HG02763 (cell line): ENCODE measurements at regions not wholly inside any gene's neighbourhood (a gene's known extent, or its start where the extent isn't known, plus 50 kb on each side); places are given as distances from the start of the nearest gene placed in this dataset.

ENCODE experiments used
- ATAC-seq: cut with Tn5 transposase; IDR thresholded peaks from one replicate; pipeline ENCODE4 v1.9.1; 2021; ENCODE audit warnings: mild to moderate bottlenecking, moderate library complexity; ENCODE audit not compliant: unreplicated experiment

DNA sequence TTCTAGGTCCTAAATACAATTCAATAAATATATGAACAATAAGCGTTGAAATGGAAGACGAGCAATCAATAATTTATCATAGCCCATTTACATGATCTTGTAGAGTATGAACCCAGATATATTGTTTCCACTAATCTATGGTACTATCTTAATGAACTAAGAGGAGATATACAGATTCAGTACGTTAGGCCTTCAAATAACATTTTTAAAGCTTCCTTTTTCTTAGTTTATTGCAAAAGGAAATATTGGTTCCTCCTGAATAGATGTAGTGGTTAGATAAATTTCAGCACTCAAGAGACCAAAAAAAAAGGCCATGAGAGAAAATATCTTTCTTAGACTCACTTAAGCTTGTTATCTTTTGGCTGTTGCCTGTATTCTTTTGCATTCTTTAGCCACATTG is 147.5 kb upstream of the PITX2 start:
- no peak for ATAC-seq

DNA sequence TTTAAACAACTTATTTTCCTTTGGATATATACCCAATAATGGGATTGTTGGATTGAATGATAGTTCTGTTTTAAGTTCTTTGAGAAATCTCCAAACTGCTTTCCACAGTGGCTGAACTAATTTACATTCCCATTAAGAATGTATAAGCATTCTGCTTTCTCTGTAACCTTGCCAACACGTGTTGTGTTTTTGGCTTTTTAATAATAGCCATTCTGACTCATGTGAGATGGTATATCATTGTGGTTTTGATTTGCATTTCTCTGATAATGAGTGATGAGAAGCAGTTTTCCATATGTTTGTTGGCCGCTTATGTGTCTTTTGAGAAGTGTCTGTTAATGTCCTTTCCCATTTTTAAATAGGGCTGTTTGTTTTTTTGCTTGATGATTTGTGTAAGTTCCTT is 155.6 kb upstream of the PITX2 start:
- ATAC-seq = no peak

DNA sequence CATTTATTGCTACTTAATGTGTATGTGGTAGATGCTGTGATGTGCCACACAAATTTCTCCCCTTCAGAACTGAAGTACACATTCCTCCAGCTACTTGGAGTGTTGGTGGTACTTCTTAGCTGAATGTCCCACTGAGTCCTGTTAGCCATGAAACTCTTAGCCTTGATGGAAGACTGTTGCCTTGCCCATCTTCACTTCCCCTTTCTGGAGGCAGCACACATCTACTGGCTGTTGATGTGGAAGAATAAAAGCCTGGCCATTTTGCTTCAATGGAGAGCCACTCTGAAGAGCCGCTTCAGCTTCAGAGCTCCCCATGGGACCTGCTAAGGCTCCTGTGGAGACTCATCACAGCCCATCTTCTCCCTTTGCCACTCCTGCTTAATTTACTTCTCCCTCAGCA is 157.7 kb upstream of the PITX2 start:
- no peak for ATAC-seq

DNA sequence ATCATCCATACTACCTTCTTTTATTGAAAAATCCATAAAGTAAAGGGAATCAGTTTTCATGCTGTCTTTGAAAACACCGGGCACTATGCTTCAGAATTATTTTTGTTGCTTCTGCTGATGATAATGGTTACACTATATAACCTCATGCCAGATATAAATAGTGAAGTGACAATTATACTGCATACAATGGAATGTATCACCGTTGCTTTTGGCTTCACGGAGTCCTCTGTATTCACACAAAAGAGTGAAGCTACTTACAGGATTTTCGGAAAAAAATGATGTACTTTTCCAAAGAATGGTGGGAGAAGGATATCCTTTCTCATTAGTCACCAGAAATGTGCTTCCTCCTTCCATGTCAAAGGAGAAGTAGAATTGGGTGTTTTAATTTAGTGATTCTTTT is 159.1 kb upstream of the PITX2 start:
- ATAC-seq = no peak

DNA sequence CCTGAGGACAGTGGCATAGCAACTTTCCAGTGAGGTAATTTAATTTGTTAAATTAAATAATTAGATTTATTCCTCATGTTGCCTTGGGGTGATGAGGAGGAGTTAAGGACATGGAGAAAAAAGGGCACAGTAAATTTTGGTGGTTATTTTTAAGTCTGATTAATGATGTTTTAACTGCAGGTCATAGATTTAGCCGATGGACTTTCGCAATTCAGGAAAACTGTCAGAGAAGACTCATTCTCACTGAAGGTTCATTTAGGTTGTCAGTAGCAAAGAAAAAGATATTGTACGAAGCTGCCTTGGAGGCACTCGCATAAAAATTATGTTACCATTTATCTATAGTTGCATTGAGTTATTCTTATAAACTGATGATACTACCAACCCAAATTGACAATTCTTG is 164.2 kb upstream of the PITX2 start:
- no peak for ATAC-seq

DNA sequence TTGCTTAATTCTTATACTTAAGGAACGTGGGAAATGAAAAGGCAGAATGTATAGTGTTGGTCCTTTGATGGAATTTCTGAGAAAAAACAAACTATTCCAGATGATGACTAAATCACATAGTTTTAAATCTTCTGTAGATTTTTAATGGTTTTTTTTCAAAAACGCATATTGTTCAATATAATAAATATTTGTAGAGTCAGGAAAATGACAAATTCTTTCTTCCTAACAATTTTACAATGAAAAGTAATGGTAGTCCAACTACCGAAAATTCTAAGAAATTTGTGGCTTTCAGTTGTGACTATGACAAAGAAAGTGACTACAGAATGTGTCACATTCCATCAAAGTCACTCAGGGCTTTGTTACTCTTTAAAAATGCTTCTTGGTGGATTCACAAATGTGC is 164.8 kb upstream of the PITX2 start:
- ATAC-seq = no peak

GRCh38 chr4:110788302-110788701 is 165.4 kb upstream of the PITX2 start:
- ATAC-seq = no peak

GRCh38 chr4:110792036-110792435 is 169.2 kb upstream of the PITX2 start:
- no peak for ATAC-seq

DNA sequence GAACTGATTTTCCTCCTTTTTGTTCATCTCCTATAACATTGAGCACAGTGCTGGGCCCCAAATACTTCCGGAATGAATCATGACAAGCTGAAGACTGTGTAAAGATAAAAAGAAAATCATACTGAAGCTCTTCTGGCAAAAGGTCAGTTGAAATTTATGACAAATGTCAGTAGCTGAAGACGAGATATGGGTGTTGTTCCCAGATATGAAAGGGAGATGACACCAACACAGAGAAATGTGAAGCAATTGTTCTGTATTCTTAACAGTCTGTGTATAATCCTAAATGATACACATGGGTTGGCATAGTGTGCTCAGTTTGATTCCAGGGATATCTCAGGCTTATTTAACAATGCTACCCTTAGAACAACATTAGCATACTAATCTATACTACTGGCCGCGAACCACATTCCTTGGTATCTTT is 170.5 kb upstream of the PITX2 start:
- ATAC-seq = no peak

DNA sequence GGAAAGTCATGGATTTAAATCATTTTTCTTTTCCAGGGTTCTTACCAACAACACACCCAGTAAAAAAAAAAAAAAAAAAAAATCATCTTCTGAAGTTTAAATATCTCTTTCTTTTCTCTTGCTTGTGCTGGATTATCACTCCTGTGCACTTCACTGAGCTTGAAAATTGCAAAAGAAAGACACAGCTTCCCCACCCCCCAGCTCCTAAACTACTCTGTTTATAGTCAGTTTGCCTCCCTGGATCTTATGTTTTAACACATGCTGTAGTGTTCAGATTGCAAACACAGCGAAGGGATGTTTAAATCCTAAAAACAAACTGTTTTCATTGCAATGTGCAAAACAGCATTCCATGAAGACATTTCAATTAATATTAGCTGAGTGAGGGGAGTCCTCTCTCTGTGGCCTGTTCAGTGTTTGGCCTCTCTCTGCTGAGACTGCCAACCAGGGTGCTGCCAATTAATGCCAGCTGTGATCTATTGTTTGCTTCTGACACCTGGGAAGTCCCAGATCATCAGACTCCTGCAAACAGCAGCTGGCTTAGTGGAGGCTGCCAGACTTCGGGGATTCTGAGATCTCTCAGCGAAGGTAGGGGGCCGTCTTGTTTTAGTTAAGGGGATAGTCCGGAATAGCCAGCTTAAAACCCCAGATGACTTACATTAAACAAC is 171.1 kb upstream of the PITX2 start:
- ATAC-seq = no peak

- ATAC-seq = no peak
Observed at GRCh38 chr4:110795971-110796370, 173.1 kb upstream of the PITX2 start.

GRCh38 chr4:110797486-110797885 is 174.6 kb upstream of the PITX2 start:
- ATAC-seq = no peak

DNA sequence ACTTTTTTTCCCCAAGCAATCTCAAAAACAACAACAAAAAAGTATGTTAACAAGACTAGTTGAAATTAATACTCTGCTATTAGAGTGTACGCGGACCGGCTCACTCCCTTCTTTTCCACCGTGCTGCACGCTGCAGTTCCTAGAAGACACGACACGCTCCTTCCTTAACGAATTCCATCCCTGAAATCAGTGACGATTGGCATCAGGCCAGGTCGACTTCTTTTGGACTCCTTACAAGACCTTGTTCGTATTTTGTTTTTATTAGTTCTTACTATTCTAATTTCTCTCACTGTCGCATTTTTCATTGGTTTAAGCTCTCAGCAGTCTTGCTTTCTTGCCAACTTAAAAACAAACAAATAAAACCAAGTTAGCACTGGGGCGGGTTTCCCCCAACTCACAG is 175.8 kb upstream of the PITX2 start:
- no peak for ATAC-seq

DNA sequence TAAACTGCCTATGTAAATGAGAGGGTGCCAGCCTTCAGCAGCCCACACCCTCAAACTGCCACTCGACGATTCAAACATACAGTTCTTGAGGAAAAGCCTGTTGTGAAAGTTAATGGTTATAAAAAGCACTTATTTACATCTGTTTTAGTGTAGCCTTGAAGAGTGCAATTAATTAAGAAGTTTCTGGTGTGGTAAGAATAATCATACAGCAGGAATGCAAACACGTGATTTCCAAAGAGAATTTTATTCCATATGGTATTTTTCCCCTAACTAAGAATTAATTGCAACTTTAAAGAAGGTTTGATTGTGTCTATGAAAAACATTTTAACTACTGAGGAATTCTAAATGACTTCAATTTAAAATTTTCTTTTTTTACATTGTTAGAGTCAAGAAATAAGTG is 176.3 kb upstream of the PITX2 start:
- no peak for ATAC-seq

- no peak for ATAC-seq
Observed at GRCh38 chr4:110801591-110801990, 178.7 kb upstream of the PITX2 start.

GRCh38 chr4:110808351-110808878 is 185.5 kb upstream of the PITX2 start:
- peak; percentile 81 for ATAC-seq

DNA sequence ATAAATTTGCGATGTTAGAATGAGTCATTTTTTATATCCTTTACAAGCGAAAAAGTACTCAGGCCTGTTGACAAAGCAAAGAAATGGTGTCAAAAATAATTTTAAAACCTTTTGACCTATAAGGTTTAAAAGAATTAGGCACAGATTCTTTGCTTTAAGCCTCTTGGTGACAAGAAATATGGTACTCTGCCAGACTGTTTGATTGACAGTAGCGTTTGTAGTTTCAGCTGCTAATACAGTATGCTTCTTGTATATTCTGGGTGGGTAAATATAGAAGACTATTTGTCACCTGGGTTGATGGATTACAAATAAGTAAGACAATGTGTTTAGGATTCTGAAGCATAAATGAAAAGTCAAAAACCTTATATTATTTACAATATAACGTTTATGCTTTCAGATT is 193.1 kb upstream of the PITX2 start:
- no peak for ATAC-seq

DNA sequence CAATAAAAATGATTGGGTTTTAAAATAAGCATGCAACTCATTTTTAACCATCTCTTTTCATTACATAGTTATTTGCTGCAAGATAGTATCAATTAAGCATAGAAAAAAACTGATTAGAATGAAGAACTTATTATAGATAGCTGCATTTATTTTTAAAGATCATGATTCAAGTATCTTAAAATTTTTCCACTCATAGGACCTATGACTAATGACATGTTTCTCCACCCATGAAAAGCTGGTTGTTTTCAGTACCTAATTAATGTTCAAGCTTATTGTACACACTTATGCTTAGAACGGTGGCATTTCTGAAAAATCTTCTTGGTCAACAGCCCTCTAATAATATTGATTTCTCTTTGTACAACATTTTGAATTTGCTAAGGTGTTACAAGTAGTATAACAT is 193.5 kb upstream of the PITX2 start:
- no peak for ATAC-seq

- ATAC-seq = no peak
Observed at GRCh38 chr4:110821186-110821585, 198.3 kb upstream of the PITX2 start.

DNA sequence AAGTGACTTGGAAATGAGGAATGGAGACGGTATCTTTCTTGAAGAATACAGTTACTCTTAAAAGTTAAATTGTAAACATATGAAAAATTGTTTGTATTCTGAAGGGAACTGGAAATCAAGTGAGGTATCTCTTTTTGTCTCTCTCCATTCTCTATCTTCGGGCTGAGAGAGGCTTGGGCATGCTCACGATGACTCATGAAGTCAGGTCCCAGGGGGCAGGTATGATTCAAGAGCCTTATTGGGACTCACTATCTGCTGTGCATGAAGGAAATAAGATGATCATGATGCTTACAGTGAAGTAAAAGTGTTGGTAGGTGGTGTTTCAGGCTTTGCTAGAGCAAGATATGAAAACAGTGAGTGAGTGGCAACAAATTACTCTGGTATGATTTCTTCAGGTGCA is 200.4 kb upstream of the PITX2 start:
- no peak for ATAC-seq

DNA sequence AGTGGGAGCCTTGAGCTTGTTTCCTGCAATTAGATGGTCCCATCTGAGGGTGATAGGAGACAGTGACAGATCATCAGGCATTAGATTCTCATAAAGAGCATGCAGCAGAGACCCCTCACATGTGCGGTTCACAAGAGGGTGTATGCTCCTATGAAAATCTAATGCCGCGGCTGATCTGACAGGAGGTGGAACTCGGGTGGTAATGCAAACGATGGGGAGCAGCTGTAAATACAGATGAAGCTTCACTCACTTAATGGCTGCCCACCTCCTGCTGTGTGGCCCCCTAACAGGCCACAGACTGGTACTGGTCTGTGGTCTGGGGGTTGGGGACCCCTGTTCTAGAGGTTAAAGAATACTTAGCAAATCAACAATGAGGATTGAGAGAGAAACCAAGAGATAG is 201.5 kb upstream of the PITX2 start:
- no peak for ATAC-seq

DNA sequence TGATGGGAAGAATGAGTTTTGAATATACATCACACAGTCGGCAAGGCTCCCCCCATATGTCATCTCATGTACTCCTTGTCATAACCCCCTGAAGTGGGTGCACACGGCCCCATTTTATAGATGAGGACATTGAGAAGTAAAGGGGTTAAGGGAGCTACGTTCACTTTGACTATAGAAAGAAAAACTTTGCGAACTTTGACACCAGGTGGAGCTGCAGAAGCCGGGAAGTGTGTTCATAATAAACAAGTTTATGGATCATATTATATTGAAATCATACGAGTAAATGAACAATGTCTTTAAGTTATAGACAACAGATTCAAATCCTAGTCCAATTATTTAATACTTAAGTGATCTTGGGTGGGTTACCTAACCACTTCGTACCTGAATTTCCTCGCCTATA is 203.8 kb upstream of the PITX2 start:
- ATAC-seq = no peak

DNA sequence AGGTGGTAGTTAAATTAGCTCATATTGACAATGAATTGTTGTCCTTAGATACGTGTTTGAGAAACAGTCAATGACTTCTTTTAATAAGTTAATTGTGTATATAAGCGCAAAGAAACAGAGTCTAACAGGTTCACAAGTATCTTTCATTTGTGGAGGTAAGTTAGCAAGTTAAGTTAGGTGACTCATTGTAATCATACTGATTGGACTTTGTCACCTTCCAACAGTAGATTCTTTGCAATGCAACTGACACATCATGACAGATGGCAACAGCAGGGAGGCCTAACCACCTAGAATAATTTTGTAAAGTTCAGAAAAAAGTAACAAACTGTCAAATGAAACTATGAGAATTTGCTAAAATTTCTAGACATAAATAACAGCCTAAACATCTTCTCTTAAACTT is 207.6 kb upstream of the PITX2 start:
- ATAC-seq = no peak
